ENCODE measurements at regions not wholly inside any gene's neighbourhood (a gene's known extent, or its start where the extent isn't known, plus 50 kb on each side); places are given as distances from the start of the nearest gene placed in this dataset.

DNA sequence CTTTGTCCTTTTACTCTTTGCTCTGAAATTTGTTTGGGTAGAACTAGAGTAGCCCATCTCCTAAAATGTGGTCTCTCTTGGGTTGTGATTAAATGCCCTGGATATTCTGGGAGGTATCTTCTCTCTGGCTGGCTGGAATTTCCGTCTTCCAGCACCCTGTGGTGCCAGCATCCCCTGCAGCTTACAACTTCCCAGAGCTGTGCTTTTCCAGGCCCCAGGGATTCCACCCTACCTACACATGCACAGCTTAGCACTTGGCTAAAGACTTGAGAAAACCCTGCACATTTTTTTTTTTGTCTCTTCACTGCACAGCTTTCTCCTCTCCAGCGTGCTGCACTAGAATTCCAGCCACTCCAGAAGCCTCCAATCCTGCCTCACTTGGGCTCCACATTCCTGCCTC lies 334.7 kb downstream of the IRS2 start:
- no peak for DNase-seq (ENCODE audit: extremely low read depth in 1 of 2, low read depth in 1 of 2)

DNA sequence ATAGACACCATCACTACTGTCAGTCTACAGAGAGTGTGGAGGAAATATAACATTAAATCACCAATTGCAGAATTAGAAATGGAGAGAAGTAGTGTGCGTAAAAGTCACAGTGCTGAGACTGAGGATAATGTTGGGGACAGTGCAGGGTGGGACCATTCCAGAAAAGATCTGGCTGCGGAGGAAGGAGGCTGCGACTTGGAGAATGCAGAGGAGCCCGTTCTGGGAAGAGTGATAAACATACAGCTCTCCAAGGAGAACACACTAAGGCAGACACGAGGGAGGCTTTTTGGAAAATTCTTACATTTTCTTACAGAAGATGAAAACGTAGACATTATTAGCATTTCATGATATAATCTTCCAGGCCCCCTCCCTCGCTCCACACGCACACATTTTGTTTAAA lies 337.8 kb downstream of the IRS2 start:
- DNase-seq (ENCODE audit: extremely low read depth in 1 of 2, low read depth in 1 of 2), result no peak

DNA sequence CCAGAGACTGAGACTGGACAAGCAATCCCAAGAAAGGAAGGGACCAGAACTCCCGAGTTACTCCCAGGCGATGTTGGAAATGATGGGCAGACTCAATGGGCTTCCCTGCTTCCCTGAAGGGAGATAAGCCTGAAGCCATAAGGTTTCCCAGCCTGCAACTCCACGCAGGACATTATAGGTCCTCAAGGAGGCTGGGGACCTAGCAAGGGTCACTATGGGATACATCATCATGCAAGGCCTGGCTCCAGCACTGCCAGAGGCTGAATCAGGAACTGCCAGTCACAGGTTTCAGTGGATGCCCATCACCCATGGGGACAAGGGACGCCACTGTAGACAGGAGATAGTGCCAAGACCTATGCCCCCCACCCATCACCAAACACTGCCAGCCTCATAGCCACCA lies 338.7 kb downstream of the IRS2 start:
- DNase-seq (ENCODE audit: extremely low read depth in 1 of 2, low read depth in 1 of 2), result no peak

DNA sequence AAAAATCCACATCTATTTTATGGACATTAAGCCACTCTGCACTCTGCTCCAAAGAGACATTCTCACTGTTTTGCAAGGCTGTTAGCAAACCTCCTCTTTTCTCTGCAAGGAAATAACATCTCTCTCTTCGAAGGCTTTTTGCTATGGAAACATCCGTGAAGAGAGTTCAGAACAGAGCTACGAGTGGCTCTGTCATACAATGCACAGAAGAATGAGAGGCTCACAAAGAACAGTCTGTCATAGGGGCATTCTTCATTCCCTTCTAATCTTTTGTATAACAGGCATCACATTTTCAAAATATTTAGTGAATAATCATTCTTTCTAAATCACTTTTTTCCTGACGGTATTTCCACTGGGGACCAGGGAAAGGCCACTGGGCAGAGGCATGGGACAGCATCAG lies 346.1 kb downstream of the IRS2 start:
- DNase-seq (ENCODE audit: extremely low read depth in 1 of 2, low read depth in 1 of 2), result no peak

DNA sequence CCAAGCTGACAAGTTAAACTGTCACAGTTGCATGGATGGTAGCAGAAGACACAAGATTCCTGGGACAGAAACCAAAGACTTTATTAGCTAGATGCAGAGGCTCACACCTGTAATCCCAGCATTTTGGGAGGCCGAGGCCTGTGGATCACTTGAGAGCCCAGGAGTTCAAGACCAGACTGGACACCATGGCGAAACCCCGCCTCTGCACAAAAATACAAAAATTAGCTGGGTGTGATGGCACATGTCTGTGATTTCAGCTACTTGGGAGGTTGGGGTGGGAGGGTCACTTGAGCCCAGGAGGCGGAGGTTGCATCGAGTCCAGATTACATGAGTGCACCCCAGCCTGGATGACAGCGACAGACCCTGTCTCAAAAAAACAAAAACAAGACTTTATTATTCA lies 346.6 kb downstream of the IRS2 start:
- DNase-seq (ENCODE audit: extremely low read depth in 1 of 2, low read depth in 1 of 2), result no peak

DNA sequence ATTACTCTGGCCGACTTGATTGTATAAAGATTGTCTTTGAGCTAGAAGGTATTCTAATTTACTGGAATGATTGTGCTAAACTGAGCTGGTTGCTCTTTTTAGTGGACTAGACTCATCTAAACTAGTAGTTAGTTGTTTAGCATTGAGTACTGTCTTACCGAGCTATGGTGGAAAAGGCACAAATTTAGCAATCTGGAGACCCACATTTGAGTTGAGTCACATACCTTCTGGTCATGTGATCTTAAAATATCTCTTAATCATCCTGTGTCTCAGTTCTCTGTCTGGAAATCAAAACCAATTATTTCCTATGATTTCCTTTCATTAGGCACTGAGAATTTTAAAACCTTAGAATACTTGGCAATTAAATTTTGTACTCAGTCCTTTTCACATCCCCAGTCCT lies 349.5 kb downstream of the IRS2 start:
- DNase-seq (ENCODE audit: extremely low read depth in 1 of 2, low read depth in 1 of 2), result no peak

DNA sequence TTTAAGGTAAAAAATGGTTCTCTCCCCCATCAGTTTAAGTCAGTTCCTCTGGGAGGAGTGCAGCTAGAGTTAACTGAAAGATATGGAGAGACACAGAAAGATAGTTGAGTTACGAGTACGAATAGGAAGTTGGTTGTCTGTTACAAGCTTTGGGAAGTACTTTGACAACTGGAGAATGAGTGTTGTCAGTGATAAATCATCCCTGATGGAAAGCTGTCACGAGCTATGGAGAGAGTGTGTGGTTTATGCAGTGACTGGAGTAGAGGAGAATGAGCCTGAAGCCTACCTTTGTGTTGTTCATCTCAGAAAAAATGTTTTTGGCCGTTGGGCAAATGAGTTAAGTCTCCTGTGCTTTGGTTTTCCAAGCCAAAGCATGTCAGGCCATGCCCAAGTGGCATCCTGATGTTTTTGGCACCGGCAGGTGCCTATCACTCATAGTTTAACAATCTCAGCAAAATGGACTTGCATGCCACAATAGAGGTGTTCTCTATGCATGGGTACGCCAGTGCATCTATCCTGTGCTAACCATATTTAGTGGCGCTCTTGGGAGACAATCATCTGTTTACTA lies 350.2 kb downstream of the IRS2 start:
- DNase-seq (ENCODE audit: extremely low read depth in 1 of 2, low read depth in 1 of 2), result no peak

DNA sequence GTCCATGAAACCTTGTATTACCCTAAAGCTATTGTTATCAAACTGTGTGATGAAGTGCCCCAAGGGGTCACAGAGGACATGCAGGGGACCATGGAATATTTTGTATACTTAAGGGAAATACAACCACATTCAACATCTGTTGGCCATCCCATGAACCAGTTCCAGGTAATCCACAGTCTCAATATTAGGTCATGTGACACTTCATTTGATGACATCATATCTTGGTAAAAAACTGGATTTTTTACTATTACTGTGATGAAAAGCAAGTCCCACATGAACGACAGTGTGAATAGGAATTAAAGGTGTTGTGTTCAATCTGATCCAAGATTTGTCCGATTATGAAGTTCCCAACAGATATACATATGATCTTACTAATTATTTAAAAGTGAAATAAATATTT lies 355.2 kb downstream of the IRS2 start:
- no peak for DNase-seq (ENCODE audit: extremely low read depth in 1 of 2, low read depth in 1 of 2)

DNA sequence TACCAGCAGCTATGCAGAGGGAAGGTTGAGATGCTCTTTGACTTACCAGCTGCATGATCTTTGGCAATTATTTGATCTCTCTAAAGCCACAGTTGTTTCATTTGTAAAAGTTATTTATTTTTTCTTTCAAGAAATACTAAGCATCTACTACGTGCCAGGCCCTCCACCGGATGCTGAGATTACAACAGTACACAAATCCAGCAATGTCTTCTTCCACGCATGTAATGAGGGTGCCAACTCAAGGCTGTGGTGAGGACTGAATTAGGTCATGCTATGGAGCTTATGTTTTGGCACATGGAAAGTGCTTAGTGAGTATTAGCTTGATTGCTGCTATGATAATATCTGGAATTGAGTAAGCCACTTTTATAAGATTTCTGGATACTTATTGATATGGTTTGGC lies 358.2 kb downstream of the IRS2 start:
- no peak for DNase-seq (ENCODE audit: extremely low read depth in 1 of 2, low read depth in 1 of 2)

DNA sequence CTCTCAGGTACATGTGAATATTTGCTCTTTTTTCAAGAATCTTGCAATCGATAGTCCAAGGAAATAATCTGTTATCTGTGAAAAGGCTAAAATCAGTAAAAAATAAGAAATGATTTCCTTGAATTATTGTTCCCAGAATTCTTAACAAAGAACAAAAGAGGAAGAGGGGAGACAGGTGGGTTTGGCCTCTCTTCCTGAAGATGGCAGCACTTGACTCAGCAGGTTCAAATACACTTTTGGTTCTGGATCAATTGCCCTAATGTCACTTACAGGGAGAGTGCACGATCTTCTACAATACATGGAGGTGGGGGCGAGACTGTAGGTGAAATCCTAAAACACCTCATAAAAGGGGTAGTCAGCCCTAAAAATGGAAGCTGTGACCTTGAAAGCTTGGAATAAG lies 358.7 kb downstream of the IRS2 start:
- DNase-seq (ENCODE audit: extremely low read depth in 1 of 2, low read depth in 1 of 2), result no peak

DNA sequence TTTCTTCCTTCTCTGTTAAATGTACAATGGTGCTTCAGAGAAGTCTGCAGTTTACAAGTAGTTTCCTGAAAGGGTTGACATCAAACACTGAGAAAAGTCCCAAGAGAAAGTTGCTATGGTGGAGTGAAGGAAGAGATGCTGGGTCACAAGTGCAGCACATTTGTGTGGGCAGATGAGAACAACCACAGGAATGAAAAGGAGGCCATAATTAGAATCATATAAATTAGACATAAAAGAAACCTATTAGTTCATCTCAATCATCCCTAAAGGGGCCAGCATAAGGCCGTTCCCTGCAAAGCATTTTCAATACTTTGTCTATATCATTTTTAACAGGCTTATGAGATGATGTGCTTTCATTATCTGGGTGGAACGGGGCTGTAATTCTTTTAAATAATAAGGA lies 359.2 kb downstream of the IRS2 start:
- no peak for DNase-seq (ENCODE audit: extremely low read depth in 1 of 2, low read depth in 1 of 2)

DNA sequence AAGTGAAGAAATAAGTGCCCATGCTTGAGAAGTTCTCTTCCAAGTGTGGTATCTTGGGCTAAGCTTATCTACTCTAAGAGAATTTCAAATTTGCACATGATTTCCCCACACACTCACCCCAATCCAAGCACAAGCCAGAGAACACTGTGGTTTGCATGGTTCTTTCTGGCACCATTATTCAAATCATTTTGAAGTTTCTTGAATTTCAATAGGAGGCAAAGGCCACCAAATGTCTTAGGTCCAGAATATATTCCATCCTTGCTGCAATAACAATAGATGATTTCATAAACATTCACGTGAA lies 359.7 kb downstream of the IRS2 start:
- DNase-seq (ENCODE audit: extremely low read depth in 1 of 2, low read depth in 1 of 2), result no peak

DNA sequence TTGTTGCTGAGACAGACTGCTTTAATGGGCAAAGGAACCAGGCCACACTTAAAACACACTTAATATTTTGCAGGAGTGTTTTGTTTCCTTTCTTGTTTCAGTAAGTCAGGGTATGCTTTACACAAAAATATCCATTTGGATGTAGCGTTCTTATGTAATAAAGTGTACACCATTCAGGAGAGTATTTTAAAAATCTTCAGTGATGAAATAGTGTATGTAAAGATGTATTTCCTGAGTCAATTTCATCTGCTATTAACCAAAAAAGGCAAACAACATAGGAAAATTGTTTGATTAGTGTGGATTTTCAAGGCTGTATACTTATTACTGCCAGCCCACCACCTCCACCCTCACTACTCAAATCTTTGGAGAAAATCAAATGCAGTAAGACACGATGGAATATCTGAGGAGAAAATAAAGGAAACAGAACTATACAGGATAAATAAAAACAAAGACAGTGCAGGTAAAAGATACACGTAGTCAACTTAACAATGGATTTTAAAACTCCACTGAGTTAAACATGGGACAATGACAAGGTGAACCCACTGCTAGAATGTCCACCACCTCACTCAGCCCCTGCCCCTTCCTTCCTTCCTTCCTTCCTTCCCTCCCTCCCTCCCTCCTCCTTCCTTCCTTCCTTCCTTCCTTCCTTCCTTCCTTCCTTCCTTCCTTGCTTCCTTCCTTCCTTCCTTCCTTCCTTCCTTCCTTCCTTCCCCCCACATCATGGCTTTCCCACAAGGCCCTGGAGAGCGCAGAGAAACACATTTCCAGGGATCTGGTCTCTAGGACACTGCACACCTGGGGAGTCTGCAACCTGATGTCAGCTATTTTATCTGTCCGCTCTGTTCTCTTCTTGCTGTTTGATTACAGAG lies 360.3 kb downstream of the IRS2 start:
- DNase-seq (ENCODE audit: extremely low read depth in 1 of 2, low read depth in 1 of 2), result no peak

DNA sequence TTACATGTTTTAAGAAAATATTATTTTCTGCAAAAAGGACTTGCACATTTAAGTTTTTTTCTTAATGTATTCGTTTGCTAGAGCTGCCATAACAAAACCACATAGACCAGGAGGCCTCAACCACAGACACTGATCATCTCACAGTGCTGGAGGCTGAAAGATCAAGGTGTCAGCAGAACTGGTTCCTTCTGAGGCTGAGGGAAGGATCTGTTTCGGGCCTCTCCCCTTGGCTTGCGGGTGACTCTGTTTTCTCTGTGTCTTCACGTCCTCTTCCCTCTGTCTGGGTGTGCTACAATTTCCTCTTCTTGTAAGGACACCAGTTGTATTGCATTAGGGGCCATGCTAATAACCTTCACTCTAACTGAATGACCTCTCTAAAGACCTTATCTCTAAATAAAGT lies 364.2 kb downstream of the IRS2 start:
- no peak for DNase-seq (ENCODE audit: extremely low read depth in 1 of 2, low read depth in 1 of 2)

DNA sequence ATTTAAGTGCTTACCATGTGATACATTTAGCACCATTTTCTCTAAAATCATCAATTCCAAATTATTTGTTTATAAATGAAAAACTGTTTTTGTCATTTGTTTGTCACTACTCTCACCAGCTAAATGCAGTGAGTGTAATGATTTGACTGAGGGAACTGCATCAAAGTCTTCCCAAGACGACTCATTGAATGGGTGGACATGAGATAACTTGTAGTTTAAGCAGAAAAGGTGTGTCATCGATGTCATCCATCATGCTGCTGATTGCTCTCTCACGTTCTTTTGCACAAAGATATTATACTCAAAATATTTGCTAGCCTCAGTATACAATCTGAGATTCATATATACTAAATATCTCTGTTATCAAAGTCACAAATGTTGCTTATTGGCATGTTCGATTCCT lies 366.5 kb downstream of the IRS2 start:
- no peak for DNase-seq (ENCODE audit: extremely low read depth in 1 of 2, low read depth in 1 of 2)

DNA sequence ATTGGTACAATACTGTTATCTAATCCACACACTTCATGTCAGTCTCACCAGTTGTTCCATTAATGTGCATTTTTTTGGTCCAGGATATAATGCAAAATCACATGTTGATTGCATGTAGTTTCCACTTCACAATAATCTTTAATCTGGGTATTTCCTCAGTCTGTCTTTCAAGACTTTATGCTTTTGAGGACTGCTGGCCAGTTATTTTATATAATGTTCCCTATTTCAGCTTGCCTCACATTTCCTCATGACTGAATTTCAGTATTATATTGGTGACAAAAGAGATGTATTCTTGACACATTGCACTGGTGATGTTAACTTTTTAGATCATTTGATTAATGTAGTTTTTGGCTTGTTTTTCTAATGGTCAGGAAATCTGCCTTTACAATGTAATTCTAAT lies 368.3 kb downstream of the IRS2 start:
- DNase-seq (ENCODE audit: extremely low read depth in 1 of 2, low read depth in 1 of 2), result no peak

DNA sequence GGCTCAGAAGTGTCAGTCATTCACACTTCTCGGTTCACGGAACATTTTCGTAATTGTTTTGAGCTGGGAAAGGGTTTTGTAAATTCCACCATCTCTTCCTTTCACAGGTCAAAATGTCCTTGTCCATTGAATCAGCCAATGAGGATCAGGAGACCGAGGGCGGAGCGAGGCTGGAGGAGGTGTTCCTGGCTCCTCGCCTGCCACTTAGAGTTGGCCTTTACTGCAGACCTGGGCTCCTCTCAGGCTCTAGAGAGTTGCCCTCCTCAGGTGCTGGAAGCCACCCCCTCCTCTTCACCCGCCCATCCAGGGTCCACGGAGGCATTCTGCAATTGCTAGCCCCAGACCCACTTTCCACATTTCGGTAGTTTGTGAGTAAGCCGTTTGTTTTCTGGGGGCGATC lies 370.4 kb downstream of the IRS2 start:
- no peak for DNase-seq (ENCODE audit: extremely low read depth in 1 of 2, low read depth in 1 of 2)

DNA sequence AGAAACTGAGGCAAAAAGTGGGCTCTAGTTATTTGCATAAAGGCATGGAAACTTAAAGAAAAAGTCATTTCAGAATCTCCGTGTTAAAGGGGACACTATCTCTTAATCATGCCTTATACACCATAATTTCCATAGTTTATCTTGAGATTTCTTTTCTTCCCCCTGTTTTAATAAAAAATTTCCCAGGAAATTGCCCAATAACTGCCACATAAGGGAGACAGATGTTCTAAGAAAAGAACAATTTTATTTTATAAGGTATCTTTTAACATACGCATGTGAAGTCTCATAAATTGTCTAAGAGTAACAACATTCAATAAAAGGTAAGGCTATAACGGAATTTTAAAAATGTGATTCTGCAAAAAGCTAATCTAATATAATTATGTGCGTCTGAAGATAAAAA lies 371.3 kb downstream of the IRS2 start:
- DNase-seq (ENCODE audit: extremely low read depth in 1 of 2, low read depth in 1 of 2), result no peak

DNA sequence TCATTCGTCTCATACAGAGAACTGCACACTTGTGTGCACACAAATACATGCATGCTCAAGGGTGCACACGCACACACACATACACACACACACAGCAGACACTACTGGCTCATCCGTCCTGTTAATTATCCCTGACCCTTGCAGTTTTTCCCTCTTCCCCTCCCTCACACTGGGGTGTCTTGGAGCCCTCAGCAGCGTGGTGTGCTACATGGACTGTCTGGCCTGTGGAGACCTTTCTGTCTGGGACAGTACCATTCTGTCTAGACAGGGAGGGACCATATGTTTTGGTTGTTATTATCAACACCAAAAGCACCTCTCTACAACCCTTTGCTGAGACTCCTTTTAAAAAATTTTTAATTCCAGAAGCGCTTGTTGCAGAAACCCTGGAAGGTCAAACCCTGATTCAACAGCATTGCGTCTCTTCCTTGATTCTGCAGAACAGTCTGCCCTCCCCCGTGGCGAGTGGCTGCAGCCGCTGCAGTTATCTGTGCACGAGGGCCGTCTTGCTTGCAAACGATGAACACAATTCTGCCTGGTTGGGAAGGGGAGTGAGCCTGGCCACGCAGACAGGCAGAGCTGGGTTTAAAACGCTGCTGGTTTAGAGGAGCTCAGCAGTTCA lies 374.0 kb downstream of the IRS2 start:
- no peak for DNase-seq (ENCODE audit: extremely low read depth in 1 of 2, low read depth in 1 of 2)

DNA sequence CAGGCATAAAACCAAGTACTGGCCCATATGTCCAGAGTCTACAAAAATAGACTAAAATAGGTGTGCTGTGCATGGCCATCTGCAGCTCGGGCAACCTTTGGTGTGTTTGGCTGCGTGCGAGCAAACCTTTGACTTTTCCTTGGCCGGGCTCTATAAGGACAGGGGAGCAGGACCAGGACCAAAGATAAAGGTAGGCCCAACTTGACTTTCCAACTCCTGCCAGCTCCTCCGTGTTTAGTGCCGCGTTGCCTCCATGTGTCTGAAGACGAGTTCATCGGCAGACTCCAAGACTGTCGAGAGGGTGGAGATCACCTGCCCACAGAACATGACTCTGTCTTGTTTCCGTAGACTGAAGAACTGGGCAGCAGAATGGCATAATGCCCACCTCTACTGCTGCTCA lies 375.5 kb downstream of the IRS2 start:
- DNase-seq (ENCODE audit: extremely low read depth in 1 of 2, low read depth in 1 of 2), result no peak

DNA sequence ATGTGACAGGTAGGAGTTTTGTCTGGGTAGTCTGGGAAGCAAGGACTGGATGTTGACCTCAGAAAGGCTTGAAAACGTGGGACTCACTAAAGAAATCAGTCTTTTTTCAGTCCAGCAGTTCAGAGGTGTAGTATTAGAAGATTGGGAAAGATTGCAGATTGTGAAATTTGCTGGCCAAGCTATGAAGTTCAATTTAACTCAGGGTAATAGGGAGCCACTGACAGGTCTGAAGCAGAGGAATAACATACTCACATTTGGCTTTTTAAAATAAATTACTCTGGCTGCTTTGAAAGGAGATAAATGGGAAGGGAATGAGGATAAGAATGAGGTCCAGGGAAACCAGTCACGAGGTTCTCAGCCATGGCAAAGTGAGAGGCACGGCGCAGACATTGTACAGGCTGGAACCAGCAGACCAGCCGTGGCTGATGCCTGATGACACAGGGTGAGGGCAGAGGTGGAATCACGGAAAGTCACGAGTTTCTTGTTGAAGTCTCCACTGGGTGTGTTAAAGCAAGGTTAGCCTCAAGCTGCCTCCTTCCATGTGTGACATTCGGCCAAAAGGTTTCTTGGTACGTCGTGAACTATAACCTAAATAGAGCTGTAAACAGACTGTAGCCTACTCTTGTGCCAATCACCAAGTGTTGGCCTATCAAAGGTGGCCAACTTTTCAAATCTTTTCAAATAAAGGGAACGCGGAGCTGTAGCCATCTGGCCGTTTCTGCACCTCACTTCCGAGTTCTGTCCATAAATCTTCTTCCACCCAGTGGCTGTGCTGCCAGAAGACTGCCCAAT lies 377.6 kb downstream of the IRS2 start:
- DNase-seq (ENCODE audit: extremely low read depth in 1 of 2, low read depth in 1 of 2), result no peak
